Skeletal muscle satellite cell (primary cell): ENCODE measurements at regions not wholly inside any gene's neighbourhood (a gene's known extent, or its start where the extent isn't known, plus 50 kb on each side); places are given as distances from the start of the nearest gene placed in this dataset.

Experiments used
- H3K27me3 ChIP-seq: 2 replicates; pipeline ENCODE4 v1.7.0; 2013; ENCODE audit warnings: low read length; ENCODE audit not compliant: control insufficient read depth, insufficient read depth
- H3K36me3 ChIP-seq: 2 replicates; pipeline ENCODE4 v1.7.0; 2013; ENCODE audit warnings: mild to moderate bottlenecking, control low read depth, low read length; ENCODE audit not compliant: insufficient read depth
- H3K4me1 ChIP-seq: 2 replicates; pipeline ENCODE4 v1.7.0; 2013; ENCODE audit warnings: low read length; ENCODE audit not compliant: control insufficient read depth, insufficient read depth
- H3K4me2 ChIP-seq: 2 replicates; pipeline ENCODE4 v1.7.0; 2013; ENCODE audit warnings: mild to moderate bottlenecking, low read length
- H3K4me3 ChIP-seq: 2 replicates; pipeline ENCODE4 v1.7.0; 2013; ENCODE audit warnings: low read length
- H3K9ac ChIP-seq: 2 replicates; pipeline ENCODE4 v1.7.0; 2013; ENCODE audit warnings: mild to moderate bottlenecking, low read depth, low read length, moderate library complexity
- H3K9me3 ChIP-seq: replicated peaks from 2 replicates; pipeline ENCODE4 v1.7.0; 2013; ENCODE audit warnings: mild to moderate bottlenecking, control low read depth, low read length

DNA sequence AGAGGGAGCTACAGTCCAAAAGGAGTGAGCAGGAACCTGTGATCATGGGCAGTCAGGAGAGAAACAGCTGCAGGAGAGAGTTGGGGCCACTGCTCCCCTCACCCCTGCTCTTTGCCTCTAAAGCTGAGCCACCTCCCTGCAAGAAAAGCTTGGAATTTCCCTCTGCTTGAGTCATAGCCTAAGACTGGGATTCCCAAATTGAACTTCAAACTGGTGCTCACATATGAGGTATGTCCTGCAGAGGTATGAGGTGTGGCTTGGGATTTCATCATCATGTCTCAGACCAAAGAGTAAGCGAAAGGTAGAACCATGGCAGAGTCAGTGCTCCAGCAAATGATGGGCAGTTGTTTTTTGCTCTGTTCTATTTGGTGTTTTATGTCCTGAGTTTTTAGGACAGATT is 237.1 kb upstream of the NRP1 start:
- no peaks in the 10 kb centered on the region for H3K36me3 ChIP-seq
- no peak overlapping the region for H3K9ac ChIP-seq
- no peak overlapping the region for H3K4me2 ChIP-seq
- no peaks in the 10 kb centered on the region for H3K27me3 ChIP-seq
- no peaks in the 10 kb centered on the region for H3K4me1 ChIP-seq
- no peaks in the 10 kb centered on the region for H3K9me3 ChIP-seq
- H3K4me3 ChIP-seq: no peak overlapping the region

GRCh38 chr10:33570495-33570894 is 236.0 kb upstream of the NRP1 start:
- H3K4me3 ChIP-seq: no peak overlapping the region
- H3K36me3 ChIP-seq: no peaks in the 10 kb centered on the region
- no peaks in the 10 kb centered on the region for H3K27me3 ChIP-seq
- no peak overlapping the region for H3K9ac ChIP-seq
- no peaks in the 10 kb centered on the region for H3K9me3 ChIP-seq
- H3K4me2 ChIP-seq: no peak overlapping the region
- no peaks in the 10 kb centered on the region for H3K4me1 ChIP-seq

DNA sequence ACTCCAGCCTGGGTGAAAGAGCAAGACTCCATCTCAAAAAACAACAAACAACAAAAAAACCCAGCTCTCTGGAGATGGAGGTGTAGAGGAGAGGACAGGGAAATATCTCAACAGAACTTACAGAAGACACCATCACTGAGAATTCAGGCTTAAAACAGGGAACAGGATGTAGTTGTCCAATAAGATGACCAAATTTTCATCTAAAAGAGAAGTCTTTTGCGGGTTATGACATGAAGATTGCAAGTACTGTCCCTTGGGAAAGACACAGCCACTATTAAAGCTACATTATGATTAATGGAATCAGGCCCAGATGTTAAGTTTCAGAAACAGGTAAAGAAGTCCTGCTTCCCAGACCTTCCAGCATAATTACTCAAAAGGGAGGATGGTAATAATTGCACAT is 235.2 kb upstream of the NRP1 start:
- Histone ChIP-seq H3K9me3 (no peaks in the 10 kb centered on the region), H3K27me3 (no peaks in the 10 kb centered on the region), H3K4me3 (no peak overlapping the region), H3K9ac (no peak overlapping the region), H3K4me1 (no peaks in the 10 kb centered on the region), H3K36me3 (no peaks in the 10 kb centered on the region), H3K4me2 (no peak overlapping the region)

DNA sequence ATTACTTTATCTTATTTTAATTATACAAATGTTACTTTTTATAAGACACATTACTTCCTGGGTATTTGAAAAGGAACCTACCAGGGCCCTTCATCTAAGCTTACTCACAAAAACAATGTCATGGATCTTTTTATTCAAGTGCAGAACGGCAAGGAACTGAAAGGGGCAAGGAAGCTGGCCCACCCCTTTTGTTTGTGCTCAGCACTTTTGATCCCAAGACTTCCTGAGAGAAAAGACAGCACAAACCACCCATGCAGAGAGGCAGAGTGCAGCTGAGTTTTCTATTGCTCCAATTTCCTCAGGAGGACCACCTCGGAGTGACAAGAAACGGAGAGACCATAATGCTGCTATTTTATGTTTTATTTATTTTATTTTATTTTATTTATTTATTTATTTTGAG is 232.0 kb upstream of the NRP1 start:
- Histone ChIP-seq H3K9me3 (no peaks in the 10 kb centered on the region), H3K4me2 (no peak overlapping the region), H3K36me3 (no peaks in the 10 kb centered on the region)

DNA sequence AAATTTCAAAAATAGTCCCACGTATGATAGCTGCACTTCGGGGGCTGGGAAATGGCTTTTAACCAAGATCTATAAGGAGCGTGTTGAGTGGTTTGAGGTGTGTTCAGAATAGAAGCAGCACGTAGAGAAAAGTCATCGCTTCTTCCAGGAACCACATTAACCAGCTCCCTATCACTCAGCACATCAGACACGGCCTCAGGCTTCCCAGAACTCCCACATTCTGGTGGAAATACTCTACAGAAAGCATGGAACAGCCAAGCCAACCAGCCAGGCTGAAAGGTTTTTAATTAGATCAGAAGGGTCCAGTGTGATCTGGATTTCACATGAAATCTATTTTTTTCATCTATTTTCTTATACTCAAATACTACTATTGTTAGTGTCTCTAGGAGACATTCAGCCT is 231.5 kb upstream of the NRP1 start:
- no peaks in the 10 kb centered on the region for H3K36me3 ChIP-seq
- no peaks in the 10 kb centered on the region for H3K9me3 ChIP-seq
- no peak overlapping the region for H3K4me2 ChIP-seq
- no peak overlapping the region for H3K4me3 ChIP-seq
- H3K27me3 ChIP-seq: no peaks in the 10 kb centered on the region
- no peaks in the 10 kb centered on the region for H3K4me1 ChIP-seq
- no peak overlapping the region for H3K9ac ChIP-seq

More for the DNA sequence above, 232.0 kb upstream of the NRP1 start:
- Histone ChIP-seq H3K9ac (no peak overlapping the region), H3K27me3 (no peaks in the 10 kb centered on the region), H3K4me3 (no peak overlapping the region), H3K4me1 (no peaks in the 10 kb centered on the region)

DNA sequence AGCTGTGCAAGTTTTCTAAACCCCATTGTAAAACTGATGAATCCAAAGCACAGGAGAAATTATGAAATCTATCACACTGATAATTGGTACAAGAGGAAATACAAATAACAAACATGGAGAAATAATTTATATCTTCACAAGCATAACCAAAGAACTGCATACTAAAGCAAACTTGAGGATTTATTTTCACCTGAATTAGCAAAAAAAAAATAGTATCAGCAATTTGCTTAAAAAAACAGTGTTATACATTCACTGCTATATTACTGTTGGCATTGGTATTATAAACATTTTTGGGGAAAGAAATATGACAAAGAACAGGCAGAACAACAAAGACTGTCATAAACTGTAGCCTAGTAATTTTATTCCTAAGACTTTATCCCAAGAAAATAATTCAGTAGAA is 230.8 kb upstream of the NRP1 start:
- Histone ChIP-seq H3K9me3 (no peaks in the 10 kb centered on the region), H3K36me3 (no peaks in the 10 kb centered on the region), H3K4me1 (no peaks in the 10 kb centered on the region), H3K27me3 (no peaks in the 10 kb centered on the region), H3K9ac (no peak overlapping the region), H3K4me2 (no peak overlapping the region), H3K4me3 (no peak overlapping the region)

- Histone ChIP-seq H3K9ac (no peak overlapping the region), H3K4me2 (peak overlapping the region; percentile 21), H3K36me3 (no peaks in the 10 kb centered on the region)
These were observed 224.6 kb upstream of the NRP1 start for GRCh38 chr10:33559105-33559504.

GRCh38 chr10:33557313-33557712 is 222.8 kb upstream of the NRP1 start:
- H3K36me3 ChIP-seq: no peaks in the 10 kb centered on the region
- no peaks in the 10 kb centered on the region for H3K27me3 ChIP-seq
- H3K4me1 ChIP-seq: peaks cover 12% of the 10 kb centered on the region
- no peaks in the 10 kb centered on the region for H3K9me3 ChIP-seq
- H3K4me3 ChIP-seq: no peak overlapping the region
- H3K9ac ChIP-seq: no peak overlapping the region
- no peak overlapping the region for H3K4me2 ChIP-seq

More at GRCh38 chr10:33559105-33559504, 224.6 kb upstream of the NRP1 start:
- no peak overlapping the region for H3K4me3 ChIP-seq
- peaks cover 12% of the 10 kb centered on the region for H3K4me1 ChIP-seq
- H3K27me3 ChIP-seq: no peaks in the 10 kb centered on the region
- H3K9me3 ChIP-seq: no peaks in the 10 kb centered on the region

- H3K9ac ChIP-seq: no peak overlapping the region
- no peaks in the 10 kb centered on the region for H3K9me3 ChIP-seq
- H3K4me1 ChIP-seq: peaks cover 12% of the 10 kb centered on the region
- H3K4me3 ChIP-seq: no peak overlapping the region
- H3K4me2 ChIP-seq: no peak overlapping the region
- no peaks in the 10 kb centered on the region for H3K36me3 ChIP-seq
- no peaks in the 10 kb centered on the region for H3K27me3 ChIP-seq
These were observed 222.2 kb upstream of the NRP1 start for GRCh38 chr10:33556620-33557019.

DNA sequence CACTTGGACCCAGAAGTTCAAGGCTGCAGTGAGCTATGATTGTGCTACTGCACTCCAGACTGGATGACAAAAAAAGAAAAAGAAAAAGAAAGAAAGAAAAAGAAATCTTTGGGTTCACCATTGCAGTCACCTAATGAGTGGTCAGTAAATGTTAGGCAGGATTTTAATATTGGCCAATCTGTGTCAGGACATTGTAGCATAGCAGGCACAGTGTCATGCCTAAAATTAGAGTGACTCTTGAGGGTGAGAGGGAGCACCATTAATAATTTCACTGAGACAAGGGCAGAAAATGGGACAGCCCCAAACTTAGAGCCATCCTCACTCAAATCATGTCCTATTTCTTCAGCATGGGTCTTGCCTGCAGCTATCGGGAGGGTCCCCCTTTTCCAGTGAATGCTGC is 221.6 kb upstream of the NRP1 start:
- Histone ChIP-seq H3K4me2 (no peak overlapping the region), H3K4me3 (no peak overlapping the region), H3K9me3 (no peaks in the 10 kb centered on the region), H3K27me3 (no peaks in the 10 kb centered on the region), H3K4me1 (peaks cover 12% of the 10 kb centered on the region), H3K36me3 (no peaks in the 10 kb centered on the region), H3K9ac (no peak overlapping the region)

DNA sequence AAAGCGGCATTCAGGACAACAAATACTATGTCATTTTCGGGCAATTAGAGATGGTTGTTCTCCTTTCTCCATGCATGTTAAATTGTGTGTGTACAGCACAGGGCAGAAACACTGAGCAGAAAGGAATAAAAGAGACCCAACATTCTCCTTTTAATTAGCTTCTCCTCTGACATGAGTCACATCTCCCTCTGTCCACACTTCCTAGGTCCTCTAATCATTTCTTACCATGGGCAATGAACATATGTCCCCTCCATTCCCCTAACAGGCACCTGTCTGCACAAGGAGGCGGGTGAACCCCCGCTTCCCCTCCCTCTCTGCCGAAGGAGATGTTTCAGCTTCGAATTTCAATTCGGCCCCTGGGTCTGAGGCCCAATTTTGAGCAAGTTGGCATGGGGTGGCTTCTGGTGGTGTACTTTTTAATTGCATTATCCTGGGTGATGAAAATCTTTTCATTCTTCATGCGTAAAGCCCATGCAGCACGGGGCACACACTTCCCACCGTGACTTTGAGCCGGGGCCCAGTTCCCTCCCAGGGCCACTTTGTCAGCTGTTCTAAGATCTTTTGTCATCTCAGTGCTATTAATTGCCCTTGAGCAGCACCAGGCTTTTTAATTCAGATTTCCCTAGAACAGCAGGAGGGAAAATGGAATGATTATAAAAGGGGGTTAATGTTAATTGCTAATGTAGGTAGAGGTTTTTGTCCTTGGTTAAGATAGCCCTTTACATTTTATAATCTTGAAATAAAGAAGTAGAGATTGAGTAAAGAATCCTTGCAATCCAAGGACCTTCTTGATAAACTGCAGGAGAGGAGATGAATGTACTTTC is 219.5 kb upstream of the NRP1 start:
- H3K27me3 ChIP-seq: no peaks in the 10 kb centered on the region
- no peak overlapping the region for H3K4me3 ChIP-seq
- H3K4me2 ChIP-seq: no peak overlapping the region
- H3K9ac ChIP-seq: no peak overlapping the region
- H3K9me3 ChIP-seq: no peaks in the 10 kb centered on the region
- H3K36me3 ChIP-seq: no peaks in the 10 kb centered on the region
- peaks cover 5% of the 10 kb centered on the region for H3K4me1 ChIP-seq

- no peaks in the 10 kb centered on the region for H3K27me3 ChIP-seq
- H3K36me3 ChIP-seq: no peaks in the 10 kb centered on the region
- H3K4me1 ChIP-seq: no peaks in the 10 kb centered on the region
- no peak overlapping the region for H3K4me2 ChIP-seq
- no peak overlapping the region for H3K4me3 ChIP-seq
- no peaks in the 10 kb centered on the region for H3K9me3 ChIP-seq
- H3K9ac ChIP-seq: no peak overlapping the region
These were observed 217.8 kb upstream of the NRP1 start for GRCh38 chr10:33552290-33552689.
